ENCODE measurements at regions not wholly inside any gene's neighbourhood (a gene's known extent, or its start where the extent isn't known, plus 50 kb on each side); places are given as distances from the start of the nearest gene placed in this dataset.

GRCh38 chr15:94064676-94065313 is 166.6 kb upstream of the MCTP2 start:
- Histone ChIP-seq H4K20me1 (ENCODE audit: insufficient read depth) (no peaks in the 10 kb centered on the region), H3K27ac (ENCODE audit: low read depth, low read length) (no peak overlapping the region), H2AFZ (ENCODE audit: low read depth, low read length, poor library complexity, severe bottlenecking) (no peak overlapping the region), H3K27me3 (ENCODE audit: insufficient read depth, low read length) (no peaks in the 10 kb centered on the region), H3K9me3 (ENCODE audit: control insufficient read depth in 1 of 2, insufficient read depth in 1 of 2, low read depth in 1 of 2, low read length in 2 of 2) (no peaks in the 10 kb centered on the region), H3K9ac (ENCODE audit: low read length) (no peak overlapping the region), H3K79me2 (ENCODE audit: insufficient read depth, low read length) (no peaks in the 10 kb centered on the region), H3K4me3 (replicated peaks in 1 of 2; ENCODE audit: low read depth in 1 of 2, low read length in 2 of 2) (no peak overlapping the region), H3K9me2 (ENCODE audit: insufficient read depth) (no peaks in the 10 kb centered on the region), H3K36me3 (ENCODE audit: control insufficient read depth in 1 of 2, insufficient read depth in 2 of 2, low read length in 2 of 2) (no peaks in the 10 kb centered on the region), H3K4me2 (ENCODE audit: low read length) (no peak overlapping the region), H3K4me1 (ENCODE audit: control insufficient read depth in 1 of 2, insufficient read depth in 2 of 2, low read length in 2 of 2) (no peaks in the 10 kb centered on the region)
- BruUV-seq (replicated peaks) = no TSS peak
- DNase-seq (ENCODE audit: low read depth, low spot score) = no peak
- ATAC-seq = no peak
- TF ChIP-seq CBX3 (IDR thresholded peaks at IDR 0.05; ENCODE audit: low read depth) (no peak), CTCF (IDR thresholded peaks at IDR 0.05 in 2 of 3, conservative IDR thresholded peaks at IDR 0.05 in 1 of 3; ENCODE audit: borderline replicate concordance in 1 of 3, insufficient read depth in 1 of 3, low read depth in 2 of 3, low read length in 2 of 3) (no peak), JUND (IDR thresholded peaks at IDR 0.05) (no peak), ZNF274 (IDR thresholded peaks at IDR 0.05; ENCODE audit: low read depth, low read length) (no peak)
- intact Hi-C loops (cut with micrococcal nuclease) = loop anchor here (5.0 kb wide), 1 partner anchor 462 kb away; no protein-coding TSS in a partner anchor
- ChIA-PET CTCF (no interaction called here), RAD21 (ENCODE audit: low non-redundant PET in 1 of 2, low total read pairs in 2 of 2, uncharacterized antibody in 2 of 2, unreplicated experiment in 2 of 2) (no interaction called here), POLR2A (no interaction called here)

GRCh38 chr15:94061041-94061440 is 170.3 kb upstream of the MCTP2 start:
- RAD21 ChIA-PET (ENCODE audit: low non-redundant PET in 1 of 2, low total read pairs in 2 of 2, uncharacterized antibody in 2 of 2, unreplicated experiment in 2 of 2) = no interaction called here
- no peak for ATAC-seq
- TF ChIP-seq ZNF274 (IDR thresholded peaks at IDR 0.05; ENCODE audit: low read depth, low read length) (no peak), ZBTB33 (IDR thresholded peaks at IDR 0.05; ENCODE audit: extremely low read depth, insufficient replicate concordance, low read length) (no peak), ZFX (IDR thresholded peaks at IDR 0.05) (no peak), TCF7L2 (IDR thresholded peaks at IDR 0.05; ENCODE audit: borderline replicate concordance, extremely low read depth, insufficient read depth, insufficient read length) (no peak), JUND (IDR thresholded peaks at IDR 0.05) (no peak), ATF3 (IDR thresholded peaks at IDR 0.05) (no peak), EZH2phosphoT487 (IDR thresholded peaks at IDR 0.05; ENCODE audit: borderline replicate concordance) (no peak), SRF (IDR thresholded peaks at IDR 0.05; ENCODE audit: low read depth) (no peak), SP1 (IDR thresholded peaks at IDR 0.05; ENCODE audit: low read depth) (no peak), ELF1 (IDR thresholded peaks at IDR 0.05; ENCODE audit: borderline replicate concordance, low read depth) (no peak), CTCF (IDR thresholded peaks at IDR 0.05 in 2 of 3, conservative IDR thresholded peaks at IDR 0.05 in 1 of 3; ENCODE audit: borderline replicate concordance in 1 of 3, insufficient read depth in 1 of 3, low read depth in 2 of 3, low read length in 2 of 3) (no peak), SIN3A (IDR thresholded peaks at IDR 0.05; ENCODE audit: low read depth) (no peak)

More at GRCh38 chr15:94061041-94061440, 170.3 kb upstream of the MCTP2 start:
- Histone ChIP-seq H3K27me3 (ENCODE audit: insufficient read depth, low read length) (0 out of 2 replicates have a peak, but pooled peaks cover 6% of the 10 kb centered on the region), H3K9me3 (ENCODE audit: control insufficient read depth in 1 of 2, insufficient read depth in 1 of 2, low read depth in 1 of 2, low read length in 2 of 2) (no peaks in the 10 kb centered on the region), H3K4me2 (ENCODE audit: low read length) (no peak overlapping the region), H3K9ac (ENCODE audit: low read length) (no peak overlapping the region), H3K4me3 (replicated peaks in 1 of 2; ENCODE audit: low read depth in 1 of 2, low read length in 2 of 2) (no peak overlapping the region), H3K36me3 (ENCODE audit: control insufficient read depth in 1 of 2, insufficient read depth in 2 of 2, low read length in 2 of 2) (no peaks in the 10 kb centered on the region), H3K27ac (ENCODE audit: low read depth, low read length) (no peak overlapping the region), H3K4me1 (ENCODE audit: control insufficient read depth in 1 of 2, insufficient read depth in 2 of 2, low read length in 2 of 2) (no peaks in the 10 kb centered on the region), H3K9me2 (ENCODE audit: insufficient read depth) (no peaks in the 10 kb centered on the region), H3K79me2 (ENCODE audit: insufficient read depth, low read length) (no peaks in the 10 kb centered on the region), H2AFZ (ENCODE audit: low read depth, low read length, poor library complexity, severe bottlenecking) (no peak overlapping the region), H4K20me1 (ENCODE audit: insufficient read depth) (no peaks in the 10 kb centered on the region)
- ChIA-PET CTCF (no interaction called here), POLR2A (no interaction called here)
- BruUV-seq (replicated peaks) = no TSS peak
- intact Hi-C loops (cut with micrococcal nuclease) = loop anchor here (5.0 kb wide), 1 partner anchor 459 kb away; no protein-coding TSS in a partner anchor
- DNase-seq (ENCODE audit: low read depth, low spot score) = no peak
